Breast epithelium (tissue), 3 donors: ENCODE measurements at regions not wholly inside any gene's neighbourhood (a gene's known extent, or its start where the extent isn't known, plus 50 kb on each side); places are given as distances from the start of the nearest gene placed in this dataset.

Experiments used
- CTCF ChIP-seq, 3 donors: fragments of 450-650 bp; IDR thresholded peaks; one replicate each; pipeline ENCODE4 v1.5.1; 2016 to 2017; ENCODE audit warnings: antibody characterized with exemption in 3 of 3, mild to moderate bottlenecking in 3 of 3, moderate library complexity in 3 of 3
- POLR2AphosphoS5 ChIP-seq, 3 donors: sonication (generic); formaldehyde crosslinking; IDR thresholded peaks; one replicate each; pipeline ENCODE4 v1.6.1; 2017; ENCODE audit warnings: antibody characterized with exemption in 3 of 3

- no peak for TF ChIP-seq CTCF (IDR thresholded peaks at IDR 0.05)
- TF ChIP-seq POLR2AphosphoS5 (IDR thresholded peaks at IDR 0.05), result no peak
These were observed 279.7 kb downstream of the CDC5L start for GRCh38 chr6:44667226-44667625.
